ENCODE measurements at regions not wholly inside any gene's neighbourhood (a gene's known extent, or its start where the extent isn't known, plus 50 kb on each side); places are given as distances from the start of the nearest gene placed in this dataset.
"Not testable (repeated sequence)": the region's sequence is repeated elsewhere in the genome, so short reads cannot be mapped to it uniquely, and the experiment has no call there.

GRCh38 chr9:113682297-113682771 is 193.8 kb upstream of the ZNF618 start:
- ChIA-PET POLR2A (no interaction called here), CTCF (interaction anchor here (0.7 to 1.8 kb wide), 7 partner anchors 10 to 341 kb away, joined by 3 to 8 read pairs (median 4); no protein-coding TSS in a partner anchor)
- Mint-ChIP-seq H3K4me3 (no peak overlapping the region), H3K27me3 (peaks cover 38% of the 10 kb centered on the region), H3K27ac (no peak overlapping the region), H3K4me1 (peaks cover 2% of the 10 kb centered on the region), H3K36me3 (ENCODE audit: low read depth) (no peaks in the 10 kb centered on the region), H3K9me3 (ENCODE audit: low read depth) (no peaks in the 10 kb centered on the region)
- intact Hi-C loops (cut with DNase I, micrococcal nuclease): loop anchor here in 1 of 2 experiments (1.0 to 2.0 kb wide), 2 partner anchors 194 to 350 kb away; partner anchors contain the start of gene ZNF618
- DNase-seq: peak; percentile 73
- ATAC-seq: no peak

GRCh38 chr9:113685636-113686035 is 190.5 kb upstream of the ZNF618 start:
- peaks cover 57% of the 10 kb centered on the region for H3K27me3 Mint-ChIP-seq
- POLR2A ChIA-PET; H3K4me3 Mint-ChIP-seq; H3K27ac Mint-ChIP-seq; ATAC-seq; DNase-seq; H3K36me3 Mint-ChIP-seq (ENCODE audit: low read depth); H3K9me3 Mint-ChIP-seq (ENCODE audit: low read depth); H3K4me1 Mint-ChIP-seq; intact Hi-C loops (cut with DNase I, micrococcal nuclease): not testable (repeated sequence)
- CTCF ChIA-PET: interaction anchor here (1.2 kb wide), 1 partner anchor 9 kb away, joined by 3 read pairs; no protein-coding TSS in a partner anchor

DNA sequence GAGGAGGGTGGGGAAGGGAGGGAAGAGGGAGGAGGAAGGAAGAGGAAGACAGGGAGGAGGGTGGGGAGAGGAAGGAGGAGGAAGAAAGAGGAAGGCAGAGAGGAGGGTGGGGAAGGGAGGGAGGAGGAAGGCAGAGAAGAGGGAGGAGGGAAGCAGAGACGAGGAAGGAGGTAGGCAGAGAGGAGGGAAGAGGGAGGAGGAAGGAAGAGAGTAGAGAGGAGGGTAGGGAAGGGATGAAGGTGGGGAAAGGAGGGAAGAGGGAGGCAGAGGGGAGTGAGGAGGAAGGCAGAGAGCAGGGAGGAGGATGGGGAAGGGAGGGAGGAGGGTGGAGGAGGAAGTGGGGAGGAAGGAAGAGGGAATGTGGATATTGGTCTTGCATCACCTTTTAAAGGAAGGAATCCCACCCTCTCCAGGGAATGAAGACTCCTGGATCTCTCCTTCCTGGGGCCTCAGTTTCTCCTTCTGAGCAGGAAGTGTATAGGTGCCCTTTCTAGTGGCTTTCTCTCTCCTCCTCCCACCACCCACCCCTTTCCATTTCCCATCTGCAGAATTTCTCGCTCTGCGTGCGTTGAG is 188.9 kb upstream of the ZNF618 start:
- peaks cover 60% of the 10 kb centered on the region for H3K27me3 Mint-ChIP-seq
- H3K27ac Mint-ChIP-seq: no peak overlapping the region

DNA sequence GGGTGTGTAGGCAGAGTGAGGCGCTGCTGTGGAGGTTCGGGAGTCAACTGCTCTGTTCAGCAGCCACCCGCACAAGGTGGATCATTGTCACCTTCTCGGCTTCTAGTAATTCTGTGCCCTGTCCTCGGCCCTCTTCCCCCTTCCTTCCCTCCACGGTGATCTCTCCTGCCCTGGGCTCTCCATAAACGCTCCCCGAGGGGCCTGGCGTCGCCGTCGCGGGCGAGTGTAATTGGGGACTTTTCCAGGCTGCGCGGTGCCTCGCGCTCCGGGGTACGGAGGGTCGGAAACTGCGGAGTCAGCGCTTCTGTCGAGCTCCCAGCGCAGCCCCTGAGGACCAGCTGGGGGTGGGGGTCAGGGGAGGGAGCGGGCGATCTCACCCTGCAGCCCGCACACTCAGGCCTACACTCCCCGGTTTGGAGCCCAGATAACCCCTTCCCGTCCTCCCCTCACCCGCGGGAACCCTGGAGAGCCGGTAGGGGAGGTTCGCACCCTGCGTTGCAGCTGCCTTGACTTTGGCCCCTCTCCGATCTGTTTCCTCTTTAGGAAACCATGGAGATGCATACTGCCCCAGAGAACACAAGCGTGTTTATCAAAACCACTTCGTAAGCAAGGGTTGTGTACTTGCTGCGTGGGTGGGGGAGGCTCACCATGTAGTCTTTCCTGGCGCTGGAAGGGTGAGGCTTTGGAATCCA is 188.3 kb upstream of the ZNF618 start:
- Mint-ChIP-seq H3K36me3 (ENCODE audit: low read depth) (no peaks in the 10 kb centered on the region), H3K27ac (no peak overlapping the region), H3K27me3 (peaks cover 62% of the 10 kb centered on the region), H3K4me1 (peaks cover 8% of the 10 kb centered on the region), H3K9me3 (ENCODE audit: low read depth) (no peaks in the 10 kb centered on the region), H3K4me3 (no peak overlapping the region)
- ATAC-seq (peak; percentile 69), DNase-seq (peak; percentile 37)
- intact Hi-C loops (cut with DNase I, micrococcal nuclease): no loop called here
- CTCF ChIA-PET: no interaction called here
- POLR2A ChIA-PET: no interaction called here

More for the DNA sequence above, 188.9 kb upstream of the ZNF618 start:
- POLR2A ChIA-PET: no interaction called here
- CTCF ChIA-PET: no interaction called here
- no peak for ATAC-seq
- DNase-seq: no peak
- Mint-ChIP-seq H3K4me1 (peaks cover 8% of the 10 kb centered on the region), H3K4me3 (no peak overlapping the region), H3K9me3 (ENCODE audit: low read depth) (no peaks in the 10 kb centered on the region), H3K36me3 (ENCODE audit: low read depth) (no peaks in the 10 kb centered on the region)
- intact Hi-C loops (cut with DNase I, micrococcal nuclease): no loop called here

- Mint-ChIP-seq H3K9me3 (ENCODE audit: low read depth) (no peaks in the 10 kb centered on the region), H3K4me3 (no peak overlapping the region), H3K36me3 (ENCODE audit: low read depth) (no peaks in the 10 kb centered on the region), H3K27ac (no peak overlapping the region), H3K4me1 (peaks cover 14% of the 10 kb centered on the region), H3K27me3 (peaks cover 57% of the 10 kb centered on the region)
- intact Hi-C loops (cut with DNase I, micrococcal nuclease): no loop called here
- DNase-seq: no peak
- CTCF ChIA-PET: interaction anchor here (0.7 to 1.2 kb wide), 3 partner anchors 9 to 578 kb away, joined by 3 to 4 read pairs (median 3); no protein-coding TSS in a partner anchor
- POLR2A ChIA-PET: no interaction called here
- ATAC-seq: no peak
Measured at GRCh38 chr9:113690055-113690740, 185.9 kb upstream of the ZNF618 start.

DNA sequence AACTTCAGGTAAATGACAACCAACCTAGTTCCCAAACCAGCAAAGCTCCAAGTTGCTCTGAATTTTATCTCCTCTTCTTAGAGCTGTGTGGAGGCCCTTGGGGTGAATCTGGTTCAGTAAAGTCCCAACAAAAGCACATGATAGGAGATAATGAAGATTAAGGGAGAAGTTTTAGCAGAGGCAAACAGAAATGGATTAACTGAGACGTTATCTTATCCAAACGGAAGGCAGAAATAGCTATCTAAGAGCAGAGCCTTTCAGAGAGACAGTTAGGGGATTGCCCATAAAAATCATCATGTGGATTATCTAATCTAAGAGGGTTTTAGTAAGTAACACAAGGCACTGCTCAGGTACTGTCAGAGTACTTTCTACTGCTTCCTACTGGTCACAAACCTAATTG is 183.9 kb upstream of the ZNF618 start:
- ChIA-PET CTCF (interaction anchor here (1.5 kb wide), 1 partner anchor 10 kb away, joined by 5 read pairs; no protein-coding TSS in a partner anchor), POLR2A (no interaction called here)
- H3K4me1 Mint-ChIP-seq: peaks cover 21% of the 10 kb centered on the region
- no peak overlapping the region for H3K27ac Mint-ChIP-seq
- no peaks in the 10 kb centered on the region for H3K9me3 Mint-ChIP-seq (ENCODE audit: low read depth)
- H3K36me3 Mint-ChIP-seq (ENCODE audit: low read depth): no peaks in the 10 kb centered on the region
- intact Hi-C loops (cut with DNase I, micrococcal nuclease): no loop called here
- DNase-seq: no peak
- H3K4me3 Mint-ChIP-seq: no peak overlapping the region
- ATAC-seq: no peak
- peaks cover 41% of the 10 kb centered on the region for H3K27me3 Mint-ChIP-seq

DNA sequence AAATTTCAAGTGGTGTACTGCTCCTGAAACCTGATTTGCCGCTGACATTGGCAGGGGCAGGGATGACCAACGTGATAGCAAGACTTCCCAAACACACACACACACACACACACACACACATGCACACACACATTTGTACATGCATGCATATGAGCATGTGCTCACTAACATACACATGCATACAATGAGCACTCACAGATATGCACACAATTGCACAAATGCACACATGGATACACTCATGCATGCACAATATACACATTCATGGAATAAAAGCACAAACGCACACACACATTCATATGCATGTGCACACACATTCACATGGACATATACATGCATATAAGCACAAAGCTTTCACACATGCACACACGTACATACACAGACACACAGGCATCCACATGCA is 181.2 kb upstream of the ZNF618 start:
- ChIA-PET CTCF (interaction anchor here (1.1 kb wide), 1 partner anchor 13 kb away, joined by 3 read pairs; no protein-coding TSS in a partner anchor), POLR2A (no interaction called here)
- Mint-ChIP-seq H3K4me3 (no peak overlapping the region), H3K36me3 (ENCODE audit: low read depth) (no peaks in the 10 kb centered on the region), H3K27ac (no peak overlapping the region), H3K27me3 (peaks cover 29% of the 10 kb centered on the region), H3K4me1 (peaks cover 16% of the 10 kb centered on the region), H3K9me3 (ENCODE audit: low read depth) (no peaks in the 10 kb centered on the region)
- intact Hi-C loops (cut with DNase I, micrococcal nuclease): no loop called here
- ATAC-seq: no peak
- DNase-seq: no peak

DNA sequence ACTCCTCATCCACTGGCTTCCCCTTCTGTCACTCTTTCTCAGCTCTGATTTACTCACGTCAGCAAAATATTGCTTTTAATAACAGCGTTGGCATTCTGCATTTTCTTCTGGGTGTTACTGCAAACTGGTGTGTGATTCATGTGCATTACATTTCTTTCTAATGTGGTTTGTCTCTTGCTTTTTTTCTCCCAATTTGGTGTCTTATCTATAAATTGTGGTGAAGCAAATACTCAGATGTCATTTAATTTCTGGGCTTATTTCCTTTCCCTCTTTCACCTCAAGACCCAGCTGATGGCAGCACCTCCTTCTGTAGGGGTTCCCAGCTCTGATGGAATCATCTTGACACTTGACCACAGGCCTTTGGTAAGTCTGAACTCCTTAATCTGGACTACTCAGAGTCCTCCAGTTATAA is 180.7 kb upstream of the ZNF618 start:
- DNase-seq (no peak), ATAC-seq (no peak)
- H3K36me3 Mint-ChIP-seq (ENCODE audit: low read depth): no peaks in the 10 kb centered on the region
- peaks cover 15% of the 10 kb centered on the region for H3K4me1 Mint-ChIP-seq
- H3K27me3 Mint-ChIP-seq: peaks cover 28% of the 10 kb centered on the region
- ChIA-PET POLR2A (no interaction called here), CTCF (interaction anchor here (0.7 to 1.2 kb wide), 3 partner anchors 14 to 295 kb away, joined by 3 to 5 read pairs (median 3); no protein-coding TSS in a partner anchor)
- no peak overlapping the region for H3K27ac Mint-ChIP-seq
- no peaks in the 10 kb centered on the region for H3K9me3 Mint-ChIP-seq (ENCODE audit: low read depth)
- intact Hi-C loops (cut with DNase I, micrococcal nuclease): no loop called here
- H3K4me3 Mint-ChIP-seq: no peak overlapping the region

GRCh38 chr9:113695901-113696300 is 180.2 kb upstream of the ZNF618 start:
- no peak overlapping the region for H3K27ac Mint-ChIP-seq
- no peak overlapping the region for H3K4me3 Mint-ChIP-seq
- no peaks in the 10 kb centered on the region for H3K9me3 Mint-ChIP-seq (ENCODE audit: low read depth)
- peaks cover 26% of the 10 kb centered on the region for H3K27me3 Mint-ChIP-seq
- ChIA-PET CTCF (interaction anchor here (0.6 to 1.2 kb wide), 4 partner anchors 14 to 295 kb away, joined by 3 to 5 read pairs (median 3); no protein-coding TSS in a partner anchor), POLR2A (no interaction called here)
- intact Hi-C loops (cut with DNase I, micrococcal nuclease): no loop called here
- no peak for ATAC-seq
- no peak for DNase-seq
- H3K4me1 Mint-ChIP-seq: peaks cover 15% of the 10 kb centered on the region
- H3K36me3 Mint-ChIP-seq (ENCODE audit: low read depth): no peaks in the 10 kb centered on the region

GRCh38 chr9:113701774-113702755 is 174.0 kb upstream of the ZNF618 start:
- intact Hi-C loops (cut with DNase I, micrococcal nuclease): no loop called here
- Mint-ChIP-seq H3K27me3 (peaks cover 7% of the 10 kb centered on the region), H3K36me3 (ENCODE audit: low read depth) (no peaks in the 10 kb centered on the region), H3K9me3 (ENCODE audit: low read depth) (peaks cover 2% of the 10 kb centered on the region), H3K4me3 (no peak overlapping the region), H3K27ac (no peak overlapping the region), H3K4me1 (no peaks in the 10 kb centered on the region)
- no peak for DNase-seq
- no peak for ATAC-seq
- ChIA-PET POLR2A (no interaction called here), CTCF (no interaction called here)

All from activated CD4-positive, alpha-beta T cell treated with anti-CD3 and anti-CD28 coated beads for 36 hours (primary cell).